WERI-Rb-1 (cell line): ENCODE measurements at regions not wholly inside any gene's neighbourhood (a gene's known extent, or its start where the extent isn't known, plus 50 kb on each side); places are given as distances from the start of the nearest gene placed in this dataset.

Experiments
- DNase-seq: peaks from one replicate; pipeline ENCODE4 v3.0.0-alpha.2; 2020
- H3K27ac ChIP-seq: fragments of 250-450 bp; sonication (Bioruptor Pico); 2 replicates; pipeline ENCODE4 v1.5.1; 2020; ENCODE audit warnings: mild to moderate bottlenecking, moderate library complexity
- H3K27me3 ChIP-seq: fragments of 250-450 bp; sonication (Bioruptor Pico); 2 replicates; pipeline ENCODE4 v1.5.1; 2021; ENCODE audit warnings: mild to moderate bottlenecking, low read depth, moderate library complexity; ENCODE audit not compliant: insufficient read depth, severe bottlenecking
- H3K36me3 ChIP-seq: fragments of 250-450 bp; sonication (Bioruptor Pico); 2 replicates; pipeline ENCODE4 v1.5.1; 2020; ENCODE audit warnings: mild to moderate bottlenecking, moderate library complexity
- H3K4me3 ChIP-seq: 2 replicates; pipeline ENCODE4 v1.5.1; 2011; ENCODE audit warnings: low read depth, mild to moderate bottlenecking, control low read depth, low read length
- H3K9me3 ChIP-seq: fragments of 250-450 bp; sonication (Bioruptor Pico); 2 replicates; pipeline ENCODE4 v1.5.1; 2021; ENCODE audit warnings: mild to moderate bottlenecking, moderate library complexity; ENCODE audit not compliant: severe bottlenecking
- CTCF ChIP-seq: IDR thresholded peaks from 2 replicates; pipeline ENCODE4 v1.5.1; 2011; ENCODE audit warnings: low read depth, mild to moderate bottlenecking, control low read depth, inconsistent platforms, low read length

- no peak overlapping the region for H3K27ac ChIP-seq
- peaks cover 93% of the 10 kb centered on the region for H3K27me3 ChIP-seq
- TF ChIP-seq CTCF: no peak
- H3K36me3 ChIP-seq: no peaks in the 10 kb centered on the region
- DNase-seq: no peak
- H3K4me3 ChIP-seq: no peak overlapping the region
- H3K9me3 ChIP-seq: no peaks in the 10 kb centered on the region
Observed at GRCh38 chr5:3218916-3219650, 376.5 kb upstream of the IRX1 start.

- H3K4me3 ChIP-seq: no peak overlapping the region
- H3K9me3 ChIP-seq: no peaks in the 10 kb centered on the region
- H3K27me3 ChIP-seq: peaks cover 95% of the 10 kb centered on the region
- no peaks in the 10 kb centered on the region for H3K36me3 ChIP-seq
- no peak for TF ChIP-seq CTCF
- DNase-seq: no peak
- no peak overlapping the region for H3K27ac ChIP-seq
Observed at GRCh38 chr5:3217771-3218495, 377.7 kb upstream of the IRX1 start.

- Histone ChIP-seq H3K9me3 (no peaks in the 10 kb centered on the region), H3K27me3 (peaks cover 95% of the 10 kb centered on the region), H3K4me3 (no peak overlapping the region), H3K36me3 (no peaks in the 10 kb centered on the region), H3K27ac (no peak overlapping the region)
- DNase-seq: no peak
- TF ChIP-seq CTCF: no peak
Observed at GRCh38 chr5:3217114-3217513, 378.5 kb upstream of the IRX1 start.

- peaks cover 96% of the 10 kb centered on the region for H3K27me3 ChIP-seq
- no peak overlapping the region for H3K4me3 ChIP-seq
- no peaks in the 10 kb centered on the region for H3K36me3 ChIP-seq
- TF ChIP-seq CTCF: no peak
- H3K9me3 ChIP-seq: no peaks in the 10 kb centered on the region
- H3K27ac ChIP-seq: no peak overlapping the region
- no peak for DNase-seq
Observed at GRCh38 chr5:3216386-3216785, 379.2 kb upstream of the IRX1 start.

- no peak for DNase-seq
- Histone ChIP-seq H3K27ac (no peak overlapping the region), H3K9me3 (peaks cover 2% of the 10 kb centered on the region), H3K4me3 (no peak overlapping the region), H3K27me3 (peaks cover 96% of the 10 kb centered on the region), H3K36me3 (no peaks in the 10 kb centered on the region)
- TF ChIP-seq CTCF: no peak
Observed at GRCh38 chr5:3214838-3215374, 380.7 kb upstream of the IRX1 start.
